ENCODE measurements at regions not wholly inside any gene's neighbourhood (a gene's known extent, or its start where the extent isn't known, plus 50 kb on each side); places are given as distances from the start of the nearest gene placed in this dataset.

DNA sequence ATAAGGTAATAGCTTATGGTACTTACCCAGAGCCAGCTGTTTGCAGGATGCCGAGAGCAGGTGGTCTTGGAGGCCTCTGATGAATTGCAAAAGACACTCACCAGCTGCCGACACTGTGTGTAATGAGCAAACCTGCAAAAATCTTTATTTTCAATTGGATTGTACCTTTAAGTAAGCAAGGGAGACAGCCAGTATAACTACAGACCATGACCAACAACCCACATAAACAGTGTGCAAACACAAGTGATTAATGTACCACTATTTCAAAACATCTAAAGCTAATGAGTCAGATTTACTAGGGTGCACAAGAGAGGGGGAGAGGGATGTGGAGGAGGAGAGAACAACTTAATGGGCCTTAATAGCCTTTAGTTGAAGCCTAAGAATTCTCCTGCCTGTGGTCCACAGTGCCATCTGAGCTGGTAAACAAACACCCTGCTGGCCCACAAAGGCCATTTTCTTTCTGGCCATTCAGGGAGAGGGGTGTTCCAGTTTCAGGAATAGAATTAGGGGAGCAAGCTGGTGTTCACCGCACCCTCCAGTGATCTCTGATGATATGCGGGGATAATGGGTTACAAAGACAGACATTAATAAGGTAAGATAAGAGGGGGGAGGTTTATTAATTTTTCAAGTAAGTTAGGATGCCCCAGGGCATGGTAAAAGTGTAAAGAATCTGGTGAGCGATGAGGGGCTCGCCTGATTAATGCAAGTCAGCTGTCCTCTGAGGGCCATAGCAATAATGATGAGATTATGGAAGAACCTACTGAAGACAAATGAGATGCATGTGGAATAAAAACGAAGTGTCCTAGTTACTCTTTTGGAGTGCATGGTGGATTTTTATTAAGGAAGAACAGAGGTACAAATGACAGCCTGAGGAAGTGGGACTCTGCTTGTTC lies 196.4 kb downstream of the HRH4 start:
- TF ChIP-seq POLR2AphosphoS5 (IDR thresholded peaks at IDR 0.05; ENCODE audit: borderline replicate concordance, low read depth, low read length) (no peak), EZH2 (IDR thresholded peaks at IDR 0.05) (no peak), FOXP2 (optimal IDR thresholded peaks at IDR 0.05; ENCODE audit: control extremely low read depth, extremely low read length, insufficient read depth) (no peak)
